Tibial artery (tissue), 4 donors: ENCODE measurements at regions not wholly inside any gene's neighbourhood (a gene's known extent, or its start where the extent isn't known, plus 50 kb on each side); places are given as distances from the start of the nearest gene placed in this dataset.

ENCODE experiments used
- DNase-seq, 2 donors: peaks; one replicate each; pipeline ENCODE4 v3.0.0-alpha.2; 2019
- H3K27ac ChIP-seq, 2 donors: fragments of 200-600 bp; sonication (generic) in 1 of 2; 1 replicate in 1 of 2; 2 replicates in 1 of 2; pipeline ENCODE4 v1.5.1; 2018 to 2019; ENCODE audit warnings: mild to moderate bottlenecking in 1 of 2
- H3K27me3 ChIP-seq, 2 donors: fragments of 200-600 bp; sonication (generic) in 1 of 2; one replicate each; pipeline versions ENCODE4 v1.5.1 to v1.6.0; 2016 to 2019
- H3K36me3 ChIP-seq, 3 donors: fragments of 200-600 bp; sonication (generic) in 2 of 3; one replicate each; pipeline ENCODE4 v1.5.1; 2016 to 2019; ENCODE audit warnings: mild to moderate bottlenecking in 2 of 3
- H3K4me1 ChIP-seq, 4 donors: fragments of 200-600 bp; sonication (generic) in 2 of 4; 1 replicate in 3 of 4; 2 replicates in 1 of 4; pipeline ENCODE4 v1.5.1; 2016 to 2019
- H3K4me3 ChIP-seq, 2 donors: fragments of 200-600 bp; sonication (generic) in 1 of 2; 1 replicate in 1 of 2; 2 replicates in 1 of 2; pipeline ENCODE4 v1.5.1; 2018 to 2019; ENCODE audit warnings: mild to moderate bottlenecking in 2 of 2
- H3K9me3 ChIP-seq, 3 donors: fragments of 200-600 bp; sonication (generic) in 1 of 3; one replicate each; pipeline ENCODE4 v1.5.1; 2016 to 2019
- intact Hi-C: fragments of 100-400 bp; cut with DNase I; formaldehyde crosslinking; loops from one replicate; pipeline ENCODE4 v1.15.0; 2023; ENCODE audit warnings: low total_unique reads
- TF ChIP-seq, protein P1 (sequence below), 2 experiments: fragments of 200-600 bp in 1 of 2; fragments of 450-650 bp in 1 of 2; IDR thresholded peaks; one replicate each; pipeline ENCODE4 v1.5.1; 2017 to 2019; ENCODE audit warnings: antibody characterized with exemption in 2 of 2, mild to moderate bottlenecking in 1 of 2, moderate library complexity in 1 of 2

DNA sequence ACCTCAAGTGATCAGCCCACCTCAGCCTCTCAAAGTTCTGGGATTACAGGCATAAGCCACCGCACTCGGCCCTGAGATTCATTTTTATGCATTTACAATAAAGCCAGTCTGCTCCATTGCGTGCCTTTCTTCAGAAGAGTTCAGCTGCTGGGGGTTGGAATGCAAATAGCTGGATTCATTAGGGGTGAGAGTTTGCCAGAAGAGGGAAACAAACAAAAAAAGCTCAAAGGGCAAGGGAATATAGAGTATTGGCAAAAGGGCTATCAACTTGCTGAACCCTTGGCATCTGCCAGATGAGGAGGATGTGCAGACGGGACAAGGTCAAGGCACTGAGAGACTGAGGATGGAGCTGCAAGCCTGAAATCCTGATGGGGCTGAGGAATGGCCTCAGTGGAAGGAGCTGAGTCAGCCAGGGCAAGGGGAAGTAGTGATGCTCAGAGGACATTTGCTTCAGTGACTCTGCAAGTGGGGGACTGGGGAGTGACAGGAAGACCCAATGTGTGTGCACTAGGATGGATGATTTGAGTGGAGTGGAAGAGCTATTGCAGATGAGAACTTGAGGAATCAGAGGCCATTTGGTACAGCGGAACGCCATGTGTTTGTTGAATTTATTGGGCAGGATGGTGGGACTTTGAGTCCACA lies 75.0 kb upstream of the ARMC3 start:
- TF ChIP-seq, protein P1, sequence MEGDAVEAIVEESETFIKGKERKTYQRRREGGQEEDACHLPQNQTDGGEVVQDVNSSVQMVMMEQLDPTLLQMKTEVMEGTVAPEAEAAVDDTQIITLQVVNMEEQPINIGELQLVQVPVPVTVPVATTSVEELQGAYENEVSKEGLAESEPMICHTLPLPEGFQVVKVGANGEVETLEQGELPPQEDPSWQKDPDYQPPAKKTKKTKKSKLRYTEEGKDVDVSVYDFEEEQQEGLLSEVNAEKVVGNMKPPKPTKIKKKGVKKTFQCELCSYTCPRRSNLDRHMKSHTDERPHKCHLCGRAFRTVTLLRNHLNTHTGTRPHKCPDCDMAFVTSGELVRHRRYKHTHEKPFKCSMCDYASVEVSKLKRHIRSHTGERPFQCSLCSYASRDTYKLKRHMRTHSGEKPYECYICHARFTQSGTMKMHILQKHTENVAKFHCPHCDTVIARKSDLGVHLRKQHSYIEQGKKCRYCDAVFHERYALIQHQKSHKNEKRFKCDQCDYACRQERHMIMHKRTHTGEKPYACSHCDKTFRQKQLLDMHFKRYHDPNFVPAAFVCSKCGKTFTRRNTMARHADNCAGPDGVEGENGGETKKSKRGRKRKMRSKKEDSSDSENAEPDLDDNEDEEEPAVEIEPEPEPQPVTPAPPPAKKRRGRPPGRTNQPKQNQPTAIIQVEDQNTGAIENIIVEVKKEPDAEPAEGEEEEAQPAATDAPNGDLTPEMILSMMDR (IDR thresholded peaks at IDR 0.05) = no peak
- DNase-seq = no peak
- Histone ChIP-seq H3K4me3 (no peak overlapping the region), H3K4me1 (peaks cover 0 to 48% (median 27%) of the 10 kb centered on the region in 4 donors), H3K9me3 (no peaks in the 10 kb centered on the region), H3K27ac (no peak overlapping the region), H3K36me3 (no peaks in the 10 kb centered on the region), H3K27me3 (no peaks in the 10 kb centered on the region)
- intact Hi-C loops = no loop called here

DNA sequence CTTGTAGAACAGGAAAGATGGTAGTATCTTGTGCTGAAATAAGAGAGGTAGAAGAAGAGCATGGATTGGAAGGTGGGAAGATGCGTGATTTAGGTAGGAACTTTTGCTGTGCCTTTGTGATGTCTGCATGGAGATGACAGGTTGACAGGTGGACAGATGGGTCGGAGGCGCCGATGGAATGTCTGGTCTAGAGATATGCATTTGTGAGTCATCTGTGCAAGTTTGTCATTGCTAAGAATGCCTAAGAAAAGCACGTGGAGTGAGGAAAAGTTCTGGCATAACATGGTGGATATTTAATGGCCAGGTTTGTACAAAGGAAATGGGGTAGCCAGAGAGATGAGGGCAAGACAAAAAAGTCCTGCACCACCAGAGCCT lies 76.0 kb upstream of the ARMC3 start:
- Histone ChIP-seq H3K4me1 (peaks cover 0 to 48% (median 27%) of the 10 kb centered on the region in 4 donors), H3K27me3 (no peaks in the 10 kb centered on the region), H3K9me3 (no peaks in the 10 kb centered on the region), H3K27ac (no peak overlapping the region), H3K36me3 (no peaks in the 10 kb centered on the region), H3K4me3 (no peak overlapping the region)
- no peak for DNase-seq
- TF ChIP-seq, protein P1 (IDR thresholded peaks at IDR 0.05) = no peak
- intact Hi-C loops = no loop called here

DNA sequence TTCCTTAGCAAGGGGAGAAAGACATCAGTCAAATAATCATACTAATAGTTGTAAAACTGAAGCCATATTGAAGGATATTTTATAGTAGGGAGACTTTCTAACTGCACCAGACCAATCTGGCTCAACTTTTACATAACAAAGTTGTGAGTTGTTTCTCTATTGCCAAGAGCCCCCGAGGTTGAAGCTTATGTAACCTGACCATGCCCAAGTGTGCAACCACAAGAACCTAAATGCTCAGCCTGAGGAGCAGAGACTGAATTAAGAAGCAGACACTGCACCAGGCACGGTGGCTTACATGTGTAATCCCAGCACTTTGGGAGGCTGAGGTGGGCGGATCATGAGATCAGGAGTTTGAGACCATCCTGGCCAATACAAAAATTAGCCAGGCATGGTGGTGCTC lies 77.3 kb upstream of the ARMC3 start:
- H3K4me3 ChIP-seq = no peak overlapping the region
- H3K27me3 ChIP-seq = no peaks in the 10 kb centered on the region
- peaks cover 0 to 48% (median 27%) of the 10 kb centered on the region in 4 donors for H3K4me1 ChIP-seq
- intact Hi-C loops = no loop called here
- no peaks in the 10 kb centered on the region for H3K36me3 ChIP-seq
- TF ChIP-seq, protein P1 (IDR thresholded peaks at IDR 0.05) = no peak
- no peaks in the 10 kb centered on the region for H3K9me3 ChIP-seq
- DNase-seq = no peak
- H3K27ac ChIP-seq = peak overlapping the region; percentile 84 to 91

DNA sequence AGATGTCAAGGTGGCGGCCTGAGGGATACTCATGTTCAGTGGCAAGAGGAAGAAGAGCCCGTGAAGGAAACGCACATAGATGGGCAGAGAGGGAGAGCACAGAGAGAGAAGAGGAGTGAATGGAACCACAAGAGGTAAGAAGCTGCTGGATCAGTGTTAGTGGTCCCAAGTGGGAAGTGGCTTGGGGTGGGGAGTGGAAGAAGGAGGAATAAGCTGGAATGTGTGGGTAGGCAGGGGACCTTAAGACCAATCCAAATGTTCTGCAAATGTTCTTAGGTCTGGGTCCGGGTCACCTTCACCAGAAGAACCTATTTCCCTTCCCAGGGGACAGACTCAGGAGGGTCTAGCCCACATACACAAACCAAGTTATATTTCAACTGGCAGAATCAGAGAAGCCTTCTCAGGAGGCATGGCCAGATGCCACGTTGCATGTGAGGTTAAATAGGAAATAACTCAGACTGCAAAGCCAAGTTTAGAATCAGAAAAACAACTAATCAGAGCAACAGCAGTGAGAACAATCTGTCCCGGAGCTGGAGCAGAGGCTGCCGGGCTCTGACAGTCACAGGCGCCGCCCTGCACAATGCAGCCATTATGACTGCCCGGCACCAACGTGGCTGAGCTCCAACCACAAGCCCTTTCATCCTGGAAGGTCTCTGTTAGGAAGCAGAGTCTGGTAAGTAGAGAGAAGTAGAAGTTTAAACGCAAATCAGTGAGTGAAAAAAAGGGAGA lies 78.6 kb upstream of the ARMC3 start:
- no peaks in the 10 kb centered on the region for H3K9me3 ChIP-seq
- H3K27me3 ChIP-seq = no peaks in the 10 kb centered on the region
- DNase-seq = peak; percentile 94
- peak overlapping the region; percentile 2 to 5 for H3K4me3 ChIP-seq
- H3K27ac ChIP-seq = peak overlapping the region; percentile 84 to 91
- intact Hi-C loops = loop anchor here (10.0 kb wide), 1 partner anchor 134 kb away; the partner anchor contains the start of gene PIP4K2A
- no peaks in the 10 kb centered on the region for H3K36me3 ChIP-seq
- H3K4me1 ChIP-seq = peaks cover 0 to 45% (median 29%) of the 10 kb centered on the region in 4 donors
- TF ChIP-seq, protein P1 (IDR thresholded peaks at IDR 0.05) = no peak

DNA sequence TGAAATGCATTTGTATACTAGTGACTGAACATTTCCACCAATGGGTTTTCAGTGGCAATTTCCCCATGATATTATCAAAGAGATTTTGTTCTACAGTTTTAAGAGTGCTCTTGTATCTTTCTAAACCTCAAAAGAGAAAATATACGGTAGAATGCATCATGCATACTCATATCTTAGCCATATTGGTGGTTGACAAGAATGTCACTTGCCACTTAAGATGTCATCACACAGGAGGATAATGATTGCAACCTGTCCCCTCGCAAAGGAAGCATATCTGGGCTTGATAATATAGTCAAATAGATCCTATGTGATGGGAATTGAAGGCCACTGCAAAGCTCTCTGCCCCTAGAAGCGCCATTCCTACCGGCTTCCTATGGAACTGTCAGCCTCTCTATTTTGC lies 79.3 kb upstream of the ARMC3 start:
- TF ChIP-seq, protein P1 (IDR thresholded peaks at IDR 0.05) = no peak
- Histone ChIP-seq H3K4me1 (peaks cover 0 to 43% (median 30%) of the 10 kb centered on the region in 4 donors), H3K36me3 (no peaks in the 10 kb centered on the region), H3K27me3 (no peaks in the 10 kb centered on the region), H3K9me3 (no peaks in the 10 kb centered on the region), H3K4me3 (no peak overlapping the region), H3K27ac (peak overlapping the region; percentile 84 to 91)
- intact Hi-C loops = loop anchor here (10.0 kb wide), 1 partner anchor 134 kb away; the partner anchor contains the start of gene PIP4K2A
- no peak for DNase-seq
